CD8-positive, alpha-beta memory T cell (primary cell): ENCODE measurements at regions not wholly inside any gene's neighbourhood (a gene's known extent, or its start where the extent isn't known, plus 50 kb on each side); places are given as distances from the start of the nearest gene placed in this dataset.

ENCODE experiments used
- CTCF ChIA-PET: fragments of 350-600 bp; sonication (Branson Sonifier 250); formaldehyde crosslinking; loops from one replicate; lab custom pipeline; 2021; ENCODE audit warnings: antibody characterized with exemption; lab: Charles Lee
- POLR2A ChIA-PET: fragments of 350-600 bp; sonication (Branson Sonifier 250); formaldehyde crosslinking; loops from one replicate; lab custom pipeline; 2021; ENCODE audit warnings: antibody characterized with exemption; lab: Charles Lee
- DNase-seq, 5 donors: peaks; one replicate each; pipeline versions ENCODE4 v3.0.0 to v3.0.0-alpha.2; 2020 to 2022; ENCODE audit warnings: mixed read lengths in 1 of 5
- H3K27ac ChIP-seq: one replicate; pipeline ENCODE4 v1.7.0; 2013; ENCODE audit warnings: low read depth, mild to moderate bottlenecking, low read length, moderate library complexity
- H3K27me3 ChIP-seq: 2 replicates; pipeline ENCODE4 v1.7.0; 2013; ENCODE audit warnings: low read length, mild to moderate bottlenecking; ENCODE audit not compliant: insufficient read depth, poor library complexity, severe bottlenecking
- H3K36me3 ChIP-seq: 2 replicates; pipeline ENCODE4 v1.7.0; 2013; ENCODE audit warnings: mild to moderate bottlenecking, low read length, moderate library complexity; ENCODE audit not compliant: insufficient read depth
- H3K4me1 ChIP-seq: 2 replicates; pipeline ENCODE4 v1.7.0; 2013; ENCODE audit warnings: mild to moderate bottlenecking, low read length, moderate library complexity; ENCODE audit not compliant: insufficient read depth
- H3K4me3 ChIP-seq: 2 replicates; pipeline ENCODE4 v1.7.0; 2013; ENCODE audit warnings: mild to moderate bottlenecking, low read length
- H3K9me3 ChIP-seq: 2 replicates; pipeline ENCODE4 v1.7.0; 2013; ENCODE audit warnings: mild to moderate bottlenecking, low read length
- H3K27ac Mint-ChIP-seq, 8 donors: one replicate each; pipeline ENCODE4 v1.8.0; 2020 to 2021; ENCODE audit warnings: mixed read lengths in 8 of 8, mild to moderate bottlenecking in 6 of 8, inconsistent platforms in 3 of 8, moderate library complexity in 3 of 8
- H3K27me3 Mint-ChIP-seq, 2 donors: one replicate each; pipeline ENCODE4 v1.8.0; 2020 to 2021; ENCODE audit warnings: mixed read lengths in 2 of 2, mild to moderate bottlenecking in 1 of 2, moderate library complexity in 1 of 2
- H3K36me3 Mint-ChIP-seq, 3 donors: one replicate each; pipeline ENCODE4 v1.8.0; 2020 to 2021; ENCODE audit warnings: mixed read lengths in 3 of 3, inconsistent platforms in 1 of 3, mild to moderate bottlenecking in 1 of 3
- H3K4me1 Mint-ChIP-seq, 3 donors: one replicate each; pipeline ENCODE4 v1.8.0; 2020 to 2021; ENCODE audit warnings: mixed read lengths in 3 of 3, inconsistent platforms in 1 of 3, mild to moderate bottlenecking in 1 of 3
- H3K4me3 Mint-ChIP-seq, 7 donors: one replicate each; pipeline ENCODE4 v1.8.0; 2020 to 2021; ENCODE audit warnings: mixed read lengths in 7 of 7, mild to moderate bottlenecking in 6 of 7, moderate library complexity in 4 of 7, inconsistent platforms in 2 of 7
- H3K9me3 Mint-ChIP-seq, 5 donors: one replicate each; pipeline ENCODE4 v1.8.0; 2020 to 2022; ENCODE audit warnings: mixed read lengths in 5 of 5, mild to moderate bottlenecking in 3 of 5, moderate library complexity in 2 of 5, inconsistent platforms in 1 of 5

DNA sequence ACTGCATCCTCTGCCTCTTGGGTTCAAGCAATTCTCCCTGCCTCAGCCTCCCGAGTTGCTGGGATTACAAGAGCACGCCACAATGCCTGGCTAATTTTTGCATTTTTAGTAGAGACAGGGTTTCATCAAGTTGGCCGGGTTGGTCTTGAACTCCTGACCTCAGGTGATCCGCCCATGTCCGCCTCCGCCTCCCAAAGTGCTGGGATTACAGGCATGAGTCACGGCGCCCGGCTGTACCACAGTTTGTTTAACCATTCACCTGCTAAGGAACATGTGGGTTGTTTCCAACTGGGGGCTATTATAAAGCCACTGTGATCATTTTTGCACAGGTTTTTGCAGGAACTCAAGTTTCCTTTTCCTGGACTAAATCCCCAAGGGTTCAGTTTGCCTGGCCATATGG, 123.2 kb upstream of the RAP2B start:
- no peak overlapping the region for H3K4me3 ChIP-seq
- Mint-ChIP-seq H3K9me3 (no peaks in the 10 kb centered on the region), H3K36me3 (no peaks in the 10 kb centered on the region), H3K4me1 (peaks cover 4 to 7% (median 6%) of the 10 kb centered on the region in 3 donors), H3K27me3 (peaks cover 5 to 9% of the 10 kb centered on the region in 2 donors), H3K27ac (no peak overlapping the region), H3K4me3 (no peak overlapping the region)
- CTCF ChIA-PET = no interaction called here
- H3K27ac ChIP-seq = no peak overlapping the region
- DNase-seq = no peak
- H3K9me3 ChIP-seq = no peaks in the 10 kb centered on the region
- H3K36me3 ChIP-seq = no peaks in the 10 kb centered on the region
- H3K27me3 ChIP-seq = no peaks in the 10 kb centered on the region
- H3K4me1 ChIP-seq = no peaks in the 10 kb centered on the region
- POLR2A ChIA-PET = no interaction called here

- H3K9me3 Mint-ChIP-seq = no peaks in the 10 kb centered on the region
Measured at GRCh38 chr3:153041181-153041580, 120.8 kb upstream of the RAP2B start.

GRCh38 chr3:153042088-153042487, 119.9 kb upstream of the RAP2B start:
- Mint-ChIP-seq H3K27me3 (peaks cover 5 to 10% of the 10 kb centered on the region in 2 donors), H3K36me3 (peaks cover 0 to 3% (median 0%) of the 10 kb centered on the region in 3 donors), H3K9me3 (no peaks in the 10 kb centered on the region), H3K4me1 (peaks cover 4 to 8% (median 6%) of the 10 kb centered on the region in 3 donors), H3K27ac (no peak overlapping the region), H3K4me3 (no peak overlapping the region)
- H3K27me3 ChIP-seq = no peaks in the 10 kb centered on the region
- H3K9me3 ChIP-seq = no peaks in the 10 kb centered on the region
- no peak overlapping the region for H3K27ac ChIP-seq
- ChIA-PET POLR2A (interaction anchor here (0.7 kb wide), 1 partner anchor 11 kb away, joined by 3 read pairs; no protein-coding TSS in a partner anchor), CTCF (interaction anchor here (1.4 to 3.3 kb wide), 9 partner anchors 8 to 1212 kb away, joined by 4 to 17 read pairs (median 9); no protein-coding TSS in a partner anchor)
- no peaks in the 10 kb centered on the region for H3K36me3 ChIP-seq
- no peak for DNase-seq
- no peak overlapping the region for H3K4me3 ChIP-seq
- no peaks in the 10 kb centered on the region for H3K4me1 ChIP-seq

More at GRCh38 chr3:153041181-153041580, 120.8 kb upstream of the RAP2B start:
- no peaks in the 10 kb centered on the region for H3K4me1 ChIP-seq
- H3K4me3 Mint-ChIP-seq = no peak overlapping the region
- no peaks in the 10 kb centered on the region for H3K9me3 ChIP-seq
- CTCF ChIA-PET = interaction anchor here (3.1 to 3.3 kb wide), 2 partner anchors 249 to 728 kb away, joined by 12 to 17 read pairs; no protein-coding TSS in a partner anchor
- no peaks in the 10 kb centered on the region for H3K36me3 ChIP-seq
- no peak overlapping the region for H3K4me3 ChIP-seq
- POLR2A ChIA-PET = no interaction called here
- H3K27ac Mint-ChIP-seq = no peak overlapping the region
- peaks cover 4 to 8% (median 6%) of the 10 kb centered on the region in 3 donors for H3K4me1 Mint-ChIP-seq
- no peak for DNase-seq
- peaks cover 5 to 10% of the 10 kb centered on the region in 2 donors for H3K27me3 Mint-ChIP-seq
- H3K27ac ChIP-seq = no peak overlapping the region
- no peaks in the 10 kb centered on the region for H3K36me3 Mint-ChIP-seq
- H3K27me3 ChIP-seq = no peaks in the 10 kb centered on the region

- Histone ChIP-seq H3K4me3 (no peak overlapping the region), H3K36me3 (no peaks in the 10 kb centered on the region), H3K4me1 (no peaks in the 10 kb centered on the region), H3K27ac (no peak overlapping the region), H3K27me3 (no peaks in the 10 kb centered on the region), H3K9me3 (no peaks in the 10 kb centered on the region)
- Mint-ChIP-seq H3K4me3 (no peak overlapping the region), H3K9me3 (no peaks in the 10 kb centered on the region), H3K27ac (no peak overlapping the region), H3K4me1 (peaks cover 3 to 8% (median 4%) of the 10 kb centered on the region in 3 donors), H3K27me3 (peaks cover 5 to 7% of the 10 kb centered on the region in 2 donors), H3K36me3 (peaks cover 0 to 3% (median 0%) of the 10 kb centered on the region in 3 donors)
- CTCF ChIA-PET = interaction anchor here (0.7 to 3.3 kb wide), 20 partner anchors 9 to 726 kb away, joined by 3 to 17 read pairs (median 4); no protein-coding TSS in a partner anchor
- POLR2A ChIA-PET = no interaction called here
- DNase-seq = no peak
Measured at GRCh38 chr3:153043729-153044328, 118.2 kb upstream of the RAP2B start.

- no peaks in the 10 kb centered on the region for H3K4me1 ChIP-seq
- H3K27me3 Mint-ChIP-seq = peaks cover 4 to 7% of the 10 kb centered on the region in 2 donors
- CTCF ChIA-PET = no interaction called here
- no peak overlapping the region for H3K4me3 Mint-ChIP-seq
- peaks cover 3 to 8% (median 4%) of the 10 kb centered on the region in 3 donors for H3K4me1 Mint-ChIP-seq
- H3K36me3 Mint-ChIP-seq = peaks cover 0 to 3% (median 0%) of the 10 kb centered on the region in 3 donors
- H3K9me3 ChIP-seq = no peaks in the 10 kb centered on the region
- H3K9me3 Mint-ChIP-seq = no peaks in the 10 kb centered on the region
- H3K27me3 ChIP-seq = no peaks in the 10 kb centered on the region
- no peak for DNase-seq
- H3K27ac ChIP-seq = no peak overlapping the region
- POLR2A ChIA-PET = no interaction called here
- H3K36me3 ChIP-seq = no peaks in the 10 kb centered on the region
- H3K27ac Mint-ChIP-seq = no peak overlapping the region
- H3K4me3 ChIP-seq = no peak overlapping the region
Measured at GRCh38 chr3:153045150-153045549, 116.9 kb upstream of the RAP2B start.

DNA sequence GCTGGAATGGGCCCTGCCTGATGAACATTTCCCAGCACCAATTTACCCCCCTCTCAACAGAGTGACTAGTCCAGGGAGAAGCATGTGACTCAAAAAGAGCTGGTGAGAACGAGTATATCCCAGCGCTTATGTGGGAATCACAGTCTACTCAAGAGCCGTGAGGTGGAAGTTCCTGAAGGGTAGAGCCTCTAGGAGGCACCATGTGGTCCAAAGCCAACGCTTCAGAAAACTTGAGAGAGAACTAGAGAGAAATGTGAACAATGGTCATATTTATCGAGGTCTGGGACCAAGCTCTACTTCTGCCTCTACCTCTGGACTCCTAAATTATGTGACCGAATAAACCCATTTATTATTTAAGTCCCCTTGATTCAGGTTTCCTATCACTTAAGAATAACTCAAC, 111.0 kb upstream of the RAP2B start:
- Mint-ChIP-seq H3K9me3 (no peaks in the 10 kb centered on the region), H3K27me3 (peaks cover 0 to 3% of the 10 kb centered on the region in 2 donors), H3K36me3 (peaks cover 0 to 3% (median 0%) of the 10 kb centered on the region in 3 donors), H3K4me1 (no peaks in the 10 kb centered on the region), H3K27ac (no peak overlapping the region), H3K4me3 (no peak overlapping the region)
- H3K36me3 ChIP-seq = no peaks in the 10 kb centered on the region
- H3K27me3 ChIP-seq = no peaks in the 10 kb centered on the region
- CTCF ChIA-PET = interaction anchor here (1.5 kb wide), 1 partner anchor 11 kb away, joined by 3 read pairs; no protein-coding TSS in a partner anchor
- H3K27ac ChIP-seq = no peak overlapping the region
- H3K4me3 ChIP-seq = no peak overlapping the region
- no peak for DNase-seq
- no peaks in the 10 kb centered on the region for H3K9me3 ChIP-seq
- POLR2A ChIA-PET = no interaction called here
- no peaks in the 10 kb centered on the region for H3K4me1 ChIP-seq

DNA sequence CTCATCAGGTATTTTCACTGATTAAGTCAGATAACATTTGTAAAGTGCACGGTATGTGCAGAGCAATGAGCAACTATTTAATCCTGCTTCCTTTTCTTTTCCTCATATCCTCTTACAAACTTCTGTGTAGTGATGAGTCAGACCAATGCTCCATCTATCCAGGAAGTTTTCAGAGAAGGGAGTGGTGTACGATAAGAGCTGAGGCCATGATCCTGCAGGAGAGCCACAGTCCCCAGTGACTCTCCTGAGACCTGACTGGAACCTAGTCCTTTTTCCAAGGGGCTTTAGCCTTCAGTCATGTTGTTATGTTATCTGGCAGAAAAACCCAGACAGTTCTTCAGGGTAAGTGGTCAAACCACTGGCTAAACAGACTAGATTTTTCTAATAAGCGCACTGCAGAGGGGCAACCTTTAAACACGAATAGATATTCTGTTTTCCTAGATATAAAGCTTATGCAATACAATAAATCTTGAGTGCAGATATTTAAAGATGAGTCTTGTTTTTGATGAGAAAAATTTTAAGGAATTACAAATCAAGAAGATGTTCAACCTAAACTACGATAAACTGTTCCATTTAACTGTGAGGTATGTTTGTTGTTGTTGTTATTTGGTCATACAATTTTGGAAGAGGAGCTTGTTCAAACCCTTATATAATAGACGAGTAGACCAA, 110.5 kb upstream of the RAP2B start:
- CTCF ChIA-PET = interaction anchor here (1.2 to 1.5 kb wide), 2 partner anchors 8 to 10 kb away, joined by 3 read pairs; no protein-coding TSS in a partner anchor

GRCh38 chr3:153052096-153052460, 109.9 kb upstream of the RAP2B start:
- no peak overlapping the region for H3K4me3 Mint-ChIP-seq
- no peak for DNase-seq

More for the DNA sequence above, 110.5 kb upstream of the RAP2B start:
- Mint-ChIP-seq H3K4me1 (no peaks in the 10 kb centered on the region), H3K9me3 (no peaks in the 10 kb centered on the region), H3K4me3 (no peak overlapping the region), H3K36me3 (peaks cover 0 to 2% (median 0%) of the 10 kb centered on the region in 3 donors), H3K27me3 (peaks cover 0 to 3% of the 10 kb centered on the region in 2 donors), H3K27ac (no peak overlapping the region)
- POLR2A ChIA-PET = no interaction called here
- Histone ChIP-seq H3K27me3 (no peaks in the 10 kb centered on the region), H3K4me1 (no peaks in the 10 kb centered on the region), H3K9me3 (no peaks in the 10 kb centered on the region), H3K36me3 (no peaks in the 10 kb centered on the region), H3K27ac (peak overlapping the region; percentile 66), H3K4me3 (no peak overlapping the region)
- no peak for DNase-seq

More at GRCh38 chr3:153052096-153052460, 109.9 kb upstream of the RAP2B start:
- H3K27ac Mint-ChIP-seq = no peak overlapping the region
- H3K27ac ChIP-seq = peak overlapping the region; percentile 66
- H3K27me3 ChIP-seq = no peaks in the 10 kb centered on the region
- H3K4me1 Mint-ChIP-seq = no peaks in the 10 kb centered on the region
- H3K36me3 ChIP-seq = no peaks in the 10 kb centered on the region
- no peaks in the 10 kb centered on the region for H3K4me1 ChIP-seq
- CTCF ChIA-PET = interaction anchor here (1.2 kb wide), 1 partner anchor 9 kb away, joined by 3 read pairs; no protein-coding TSS in a partner anchor
- POLR2A ChIA-PET = no interaction called here
- no peaks in the 10 kb centered on the region for H3K9me3 ChIP-seq
- H3K9me3 Mint-ChIP-seq = no peaks in the 10 kb centered on the region
- H3K27me3 Mint-ChIP-seq = peaks cover 0 to 3% of the 10 kb centered on the region in 2 donors
- H3K4me3 ChIP-seq = no peak overlapping the region
- H3K36me3 Mint-ChIP-seq = no peaks in the 10 kb centered on the region
